ENCODE measurements at regions not wholly inside any gene's neighbourhood (a gene's known extent, or its start where the extent isn't known, plus 50 kb on each side); places are given as distances from the start of the nearest gene placed in this dataset.

DNA sequence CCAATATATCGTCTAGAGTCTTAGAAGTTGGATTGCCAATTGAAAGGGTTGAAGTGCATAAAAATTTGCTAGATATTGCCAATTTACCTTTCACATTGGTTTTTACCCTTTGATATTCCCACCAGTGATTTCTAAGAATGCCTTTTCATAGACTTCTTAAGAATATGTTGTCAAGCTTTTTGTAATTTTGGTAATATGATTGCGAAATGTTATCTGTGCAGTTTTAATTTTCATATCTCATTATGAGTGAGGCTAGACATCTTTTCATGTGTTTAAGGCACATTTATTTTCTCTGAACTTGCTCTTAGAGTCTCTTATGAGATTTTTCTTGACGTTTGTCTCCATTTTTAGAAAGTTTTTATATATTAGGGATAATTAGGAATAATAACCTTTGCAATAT is 567.2 kb downstream of the CCSER2 start:
- Histone ChIP-seq H3K23me2 (ENCODE audit: insufficient read length, low read depth, low read length, poor library complexity, severe bottlenecking) (no peaks in the 10 kb centered on the region), H2BK5ac (ENCODE audit: insufficient read length, low read length) (no peak overlapping the region), H2BK20ac (ENCODE audit: low read depth, low read length, poor library complexity, severe bottlenecking) (no peak overlapping the region), H3K56ac (ENCODE audit: insufficient read length, low read depth, low read length) (no peak overlapping the region), H4K91ac (ENCODE audit: insufficient read length, low read depth, low read length) (no peak overlapping the region), H3K9me3 (ENCODE audit: control insufficient read depth, low read depth, low read length) (no peaks in the 10 kb centered on the region), H3K27ac (ENCODE audit: insufficient read length, low read depth, low read length) (no peak overlapping the region), H2BK12ac (ENCODE audit: insufficient read length, low read depth, low read length) (no peak overlapping the region), H4K20me1 (ENCODE audit: control insufficient read depth, insufficient read depth, insufficient read length) (no peaks in the 10 kb centered on the region), H2AFZ (ENCODE audit: low read length) (no peak overlapping the region), H3K27me3 (ENCODE audit: insufficient read depth, low read length) (no peaks in the 10 kb centered on the region), H4K8ac (replicated peaks; ENCODE audit: insufficient read length, low read depth, low read length) (no peak overlapping the region), H2AK5ac (ENCODE audit: insufficient read length, low read length) (no peak overlapping the region), H3K79me2 (ENCODE audit: insufficient read depth, low read length) (no peaks in the 10 kb centered on the region), H3K4me2 (ENCODE audit: insufficient read depth, insufficient read length, low read length) (no peak overlapping the region), H3K18ac (ENCODE audit: insufficient read length, low read depth, low read length) (no peak overlapping the region), H3K9ac (ENCODE audit: extremely low read depth, insufficient read length, low read length) (no peak overlapping the region), H3K14ac (ENCODE audit: insufficient read depth, low read length) (no peak overlapping the region), H4K5ac (ENCODE audit: insufficient read length, low read depth, low read length) (no peak overlapping the region), H3K23ac (ENCODE audit: insufficient read length, low read depth, low read length) (no peak overlapping the region), H2BK120ac (ENCODE audit: low read depth, low read length, poor library complexity, severe bottlenecking) (no peak overlapping the region), H3K79me1 (ENCODE audit: insufficient read depth, low read depth, low read length, poor library complexity, severe bottlenecking) (no peaks in the 10 kb centered on the region), H3K4me1 (ENCODE audit: insufficient read depth, low read length) (no peaks in the 10 kb centered on the region), H2BK15ac (ENCODE audit: low read depth, low read length) (no peak overlapping the region), H3T11ph (ENCODE audit: low read length) (no peak overlapping the region), H3K4ac (ENCODE audit: low read depth, low read length) (no peak overlapping the region)
- TF ChIP-seq, protein P1, sequence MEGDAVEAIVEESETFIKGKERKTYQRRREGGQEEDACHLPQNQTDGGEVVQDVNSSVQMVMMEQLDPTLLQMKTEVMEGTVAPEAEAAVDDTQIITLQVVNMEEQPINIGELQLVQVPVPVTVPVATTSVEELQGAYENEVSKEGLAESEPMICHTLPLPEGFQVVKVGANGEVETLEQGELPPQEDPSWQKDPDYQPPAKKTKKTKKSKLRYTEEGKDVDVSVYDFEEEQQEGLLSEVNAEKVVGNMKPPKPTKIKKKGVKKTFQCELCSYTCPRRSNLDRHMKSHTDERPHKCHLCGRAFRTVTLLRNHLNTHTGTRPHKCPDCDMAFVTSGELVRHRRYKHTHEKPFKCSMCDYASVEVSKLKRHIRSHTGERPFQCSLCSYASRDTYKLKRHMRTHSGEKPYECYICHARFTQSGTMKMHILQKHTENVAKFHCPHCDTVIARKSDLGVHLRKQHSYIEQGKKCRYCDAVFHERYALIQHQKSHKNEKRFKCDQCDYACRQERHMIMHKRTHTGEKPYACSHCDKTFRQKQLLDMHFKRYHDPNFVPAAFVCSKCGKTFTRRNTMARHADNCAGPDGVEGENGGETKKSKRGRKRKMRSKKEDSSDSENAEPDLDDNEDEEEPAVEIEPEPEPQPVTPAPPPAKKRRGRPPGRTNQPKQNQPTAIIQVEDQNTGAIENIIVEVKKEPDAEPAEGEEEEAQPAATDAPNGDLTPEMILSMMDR (conservative IDR thresholded peaks at IDR 0.05), result no peak
- Mint-ChIP-seq H3K27ac (no peak overlapping the region), H3K36me3 (ENCODE audit: insufficient read depth in 1 of 3, low read depth in 3 of 3) (no peaks in the 10 kb centered on the region), H3K9me3 (no peaks in the 10 kb centered on the region), H3K27me3 (ENCODE audit: low read depth) (no peaks in the 10 kb centered on the region), H3K4me3 (no peak overlapping the region), H3K4me1 (peaks cover 8% of the 10 kb centered on the region in 2 experiments)
- DNase-seq, result no peak
- no CpG with 5 or more reads among the region's 3 CpGs for WGBS (ENCODE audit: extremely low coverage, insufficient read length, low lambda C conversion rate)

All from H9 (cell line).